ENCODE measurements at regions not wholly inside any gene's neighbourhood (a gene's known extent, or its start where the extent isn't known, plus 50 kb on each side); places are given as distances from the start of the nearest gene placed in this dataset.

GRCh38 chr6:153634416-153634815 is 404.6 kb upstream of the OPRM1 start:
- no peak for TF ChIP-seq EZH2 (IDR thresholded peaks at IDR 0.05; ENCODE audit: low read length, missing control alignments)
- no peak for TF ChIP-seq CTCF (conservative IDR thresholded peaks at IDR 0.05 in 1 of 2, IDR thresholded peaks at IDR 0.05 in 1 of 2; ENCODE audit: low read depth in 1 of 2, low read length in 2 of 2)

All from fibroblast of lung (primary cell).